H9 (cell line): ENCODE measurements at regions not wholly inside any gene's neighbourhood (a gene's known extent, or its start where the extent isn't known, plus 50 kb on each side); places are given as distances from the start of the nearest gene placed in this dataset.

Experiments
- DNase-seq: peaks from one replicate; pipeline ENCODE4 v3.0.0-alpha.2; 2017
- H2AFZ ChIP-seq: one replicate; pipeline ENCODE4 v1.6.1; 2013; ENCODE audit warnings: mild to moderate bottlenecking, low read length, control low read depth, moderate library complexity
- H2AK5ac ChIP-seq: 2 replicates; pipeline ENCODE4 v1.6.1; 2013; ENCODE audit warnings: low read length, control low read depth, mixed read lengths; ENCODE audit not compliant: insufficient read length
- H2BK120ac ChIP-seq: one replicate; pipeline ENCODE4 v1.6.1; 2013; ENCODE audit warnings: low read depth, mild to moderate bottlenecking, low read length, control low read depth, inconsistent platforms; ENCODE audit not compliant: poor library complexity, severe bottlenecking
- H2BK12ac ChIP-seq: 2 replicates; pipeline ENCODE4 v1.6.1; 2013; ENCODE audit warnings: low read length, control low read depth, mixed read lengths, low read depth; ENCODE audit not compliant: insufficient read length
- H2BK15ac ChIP-seq: 2 replicates; pipeline ENCODE4 v1.6.1; 2013; ENCODE audit warnings: low read depth, low read length, control low read depth
- H2BK20ac ChIP-seq: one replicate; pipeline ENCODE4 v1.6.1; 2013; ENCODE audit warnings: low read depth, mild to moderate bottlenecking, low read length, control low read depth, inconsistent platforms; ENCODE audit not compliant: poor library complexity, severe bottlenecking
- H2BK5ac ChIP-seq: 2 replicates; pipeline ENCODE4 v1.6.1; 2013; ENCODE audit warnings: low read length, control low read depth, mixed read lengths; ENCODE audit not compliant: insufficient read length
- H3K14ac ChIP-seq: 2 replicates; pipeline ENCODE4 v1.6.1; 2013; ENCODE audit warnings: low read length, control low read depth; ENCODE audit not compliant: insufficient read depth
- H3K18ac ChIP-seq: 2 replicates; pipeline ENCODE4 v1.6.1; 2013; ENCODE audit warnings: low read depth, mild to moderate bottlenecking, mixed read lengths, low read length, control low read depth; ENCODE audit not compliant: insufficient read length
- H3K23ac ChIP-seq: 2 replicates; pipeline ENCODE4 v1.6.1; 2013; ENCODE audit warnings: low read length, control low read depth, mixed read lengths, low read depth; ENCODE audit not compliant: insufficient read length
- H3K23me2 ChIP-seq: 2 replicates; pipeline ENCODE4 v1.6.1; 2013; ENCODE audit warnings: low read depth, mild to moderate bottlenecking, mixed read lengths, low read length, control low read depth; ENCODE audit not compliant: insufficient read length, poor library complexity, severe bottlenecking
- H3K27ac ChIP-seq: 2 replicates; pipeline ENCODE4 v1.5.1; 2013; ENCODE audit warnings: low read length, control low read depth, mixed read lengths, low read depth; ENCODE audit not compliant: insufficient read length
- H3K27me3 ChIP-seq: 2 replicates; pipeline ENCODE4 v1.6.1; 2013; ENCODE audit warnings: low read length, control low read depth, inconsistent platforms; ENCODE audit not compliant: insufficient read depth
- H3K4ac ChIP-seq: 2 replicates; pipeline ENCODE4 v1.6.1; 2013; ENCODE audit warnings: low read depth, mild to moderate bottlenecking, control low read depth, inconsistent platforms, low read length, moderate library complexity
- H3K4me1 ChIP-seq: 2 replicates; pipeline ENCODE4 v1.6.1; 2013; ENCODE audit warnings: low read length, control low read depth, inconsistent platforms; ENCODE audit not compliant: insufficient read depth
- H3K4me2 ChIP-seq: 2 replicates; pipeline ENCODE4 v1.6.1; 2013; ENCODE audit warnings: low read length, control low read depth, mixed read lengths; ENCODE audit not compliant: insufficient read length, insufficient read depth
- H3K56ac ChIP-seq: 2 replicates; pipeline ENCODE4 v1.6.1; 2013; ENCODE audit warnings: low read depth, mild to moderate bottlenecking, mixed read lengths, low read length, control low read depth; ENCODE audit not compliant: insufficient read length
- H3K79me1 ChIP-seq: 2 replicates; pipeline ENCODE4 v1.6.1; 2013; ENCODE audit warnings: low read depth, mild to moderate bottlenecking, moderate library complexity, low read length, control low read depth, inconsistent platforms; ENCODE audit not compliant: insufficient read depth, poor library complexity, severe bottlenecking
- H3K79me2 ChIP-seq: 2 replicates; pipeline ENCODE4 v1.6.1; 2013; ENCODE audit warnings: low read length, control low read depth, inconsistent platforms; ENCODE audit not compliant: insufficient read depth
- H3K9ac ChIP-seq: 2 replicates; pipeline ENCODE4 v1.6.1; 2013; ENCODE audit warnings: low read length, control low read depth, mixed read lengths; ENCODE audit not compliant: insufficient read length; ENCODE audit errors: extremely low read depth
- H3K9me3 ChIP-seq: one replicate; pipeline ENCODE4 v1.6.1; 2013; ENCODE audit warnings: low read depth, low read length, inconsistent platforms; ENCODE audit not compliant: control insufficient read depth
- H3T11ph ChIP-seq: one replicate; pipeline ENCODE4 v1.6.1; 2013; ENCODE audit warnings: mild to moderate bottlenecking, low read length, control low read depth, inconsistent platforms
- H4K20me1 ChIP-seq: one replicate; pipeline ENCODE4 v1.6.1; 2013; ENCODE audit not compliant: control insufficient read depth, insufficient read length, insufficient read depth
- H4K5ac ChIP-seq: 2 replicates; pipeline ENCODE4 v1.6.1; 2013; ENCODE audit warnings: low read depth, mild to moderate bottlenecking, mixed read lengths, low read length, control low read depth; ENCODE audit not compliant: insufficient read length
- H4K8ac ChIP-seq: replicated peaks from 2 replicates; pipeline ENCODE4 v1.6.1; 2013; ENCODE audit warnings: low read length, control low read depth, mixed read lengths, low read depth; ENCODE audit not compliant: insufficient read length
- H4K91ac ChIP-seq: 2 replicates; pipeline ENCODE4 v1.6.1; 2013; ENCODE audit warnings: low read depth, mild to moderate bottlenecking, moderate library complexity, mixed read lengths, low read length, control low read depth; ENCODE audit not compliant: insufficient read length
- H3K27ac Mint-ChIP-seq, 3 experiments: 2 replicates in 2 of 3; 3 replicates in 1 of 3; pipeline ENCODE4 v1.8.0; 2020 to 2021; ENCODE audit warnings: mixed read lengths in 3 of 3, mild to moderate bottlenecking in 1 of 3, moderate library complexity in 1 of 3
- H3K27me3 Mint-ChIP-seq: 2 replicates; pipeline ENCODE4 v1.8.0; 2021; ENCODE audit warnings: low read depth, mild to moderate bottlenecking, moderate library complexity, mixed read lengths
- H3K36me3 Mint-ChIP-seq, 3 experiments: 2 replicates in 2 of 3; 3 replicates in 1 of 3; pipeline ENCODE4 v1.8.0; 2020 to 2021; ENCODE audit warnings: low read depth in 3 of 3, mixed read lengths in 3 of 3; ENCODE audit not compliant: insufficient read depth in 1 of 3
- H3K4me1 Mint-ChIP-seq, 2 experiments: 2 replicates each; pipeline ENCODE4 v1.8.0; 2020; ENCODE audit warnings: mixed read lengths in 2 of 2
- H3K4me3 Mint-ChIP-seq, 2 experiments: 2 replicates in 1 of 2; 3 replicates in 1 of 2; pipeline ENCODE4 v1.8.0; 2020 to 2021; ENCODE audit warnings: mild to moderate bottlenecking in 2 of 2, mixed read lengths in 2 of 2, moderate library complexity in 1 of 2
- H3K9me3 Mint-ChIP-seq, 2 experiments: 2 replicates in 1 of 2; 3 replicates in 1 of 2; pipeline ENCODE4 v1.8.0; 2020; ENCODE audit warnings: mild to moderate bottlenecking in 2 of 2, mixed read lengths in 2 of 2, moderate library complexity in 1 of 2
- CTCF ChIP-seq: fragments of 200-600 bp; sonication (generic); conservative IDR thresholded peaks from 3 replicates; pipeline ENCODE4 v1.8.0; 2021; ENCODE audit warnings: antibody characterized with exemption, mild to moderate bottlenecking
- WGBS: extraction: QIAGEN DNeasy Blood & Tissue Kit; methylation state at CpG from one replicate; pipeline ENCODE4 v1.1.7; 2013; ENCODE audit warnings: missing lambda C conversion rate, low lambda C conversion rate, mixed read lengths; ENCODE audit not compliant: insufficient read length; ENCODE audit errors: extremely low coverage; 5-methylcytosine and 5-hydroxymethylcytosine counted together

GRCh38 chr4:26094911-26095310, 180.9 kb downstream of the SMIM20 start:
- no peaks in the 10 kb centered on the region for H3K79me2 ChIP-seq
- no peak overlapping the region for H3K23ac ChIP-seq
- no peak overlapping the region for H3K56ac ChIP-seq
- H3K9me3 Mint-ChIP-seq, result peaks cover 18 to 28% of the 10 kb centered on the region in 2 experiments
- no peak overlapping the region for H2AFZ ChIP-seq
- H3K79me1 ChIP-seq, result no peaks in the 10 kb centered on the region
- no peak overlapping the region for H2BK20ac ChIP-seq
- H3K4me3 Mint-ChIP-seq, result no peak overlapping the region
- no peak overlapping the region for H2BK5ac ChIP-seq
- H3K4ac ChIP-seq, result no peak overlapping the region
- H4K5ac ChIP-seq, result no peak overlapping the region
- no peak overlapping the region for H3K18ac ChIP-seq
- no peak overlapping the region for H3K9ac ChIP-seq
- no peak overlapping the region for H2BK120ac ChIP-seq
- no peak overlapping the region for H2BK12ac ChIP-seq
- H2AK5ac ChIP-seq, result no peak overlapping the region
- H3K36me3 Mint-ChIP-seq, result peaks cover 4 to 11% (median 9%) of the 10 kb centered on the region in 3 experiments; a peak in 6 of 7 replicates
- H2BK15ac ChIP-seq, result no peak overlapping the region
- H3K27ac ChIP-seq, result no peak overlapping the region
- no peak overlapping the region for H3T11ph ChIP-seq
- H3K9me3 ChIP-seq, result no peaks in the 10 kb centered on the region
- no peaks in the 10 kb centered on the region; the same call in none of the 2 replicates for H3K27me3 Mint-ChIP-seq
- no peaks in the 10 kb centered on the region for H4K20me1 ChIP-seq
- H3K27me3 ChIP-seq, result no peaks in the 10 kb centered on the region
- no peak overlapping the region for H4K8ac ChIP-seq
- no peak overlapping the region for H3K4me2 ChIP-seq
- TF ChIP-seq CTCF, result no peak
- no peak overlapping the region for H3K27ac Mint-ChIP-seq
- no CpG with 5 or more reads among the region's 1 CpG for WGBS
- no peaks in the 10 kb centered on the region for H3K4me1 ChIP-seq
- H3K14ac ChIP-seq, result no peak overlapping the region
- H4K91ac ChIP-seq, result no peak overlapping the region
- DNase-seq, result no peak
- no peaks in the 10 kb centered on the region for H3K23me2 ChIP-seq
- no peaks in the 10 kb centered on the region for H3K4me1 Mint-ChIP-seq
